Sigmoid colon (tissue), 4 donors: ENCODE measurements at regions not wholly inside any gene's neighbourhood (a gene's known extent, or its start where the extent isn't known, plus 50 kb on each side); places are given as distances from the start of the nearest gene placed in this dataset.

Experiments used
- EP300 ChIP-seq, 4 donors: sonication (generic); formaldehyde crosslinking; IDR thresholded peaks; one replicate each; pipeline ENCODE4 v1.6.1; 2017; ENCODE audit warnings: antibody characterized with exemption in 4 of 4
- POLR2A ChIP-seq, 2 donors: fragments of 450-650 bp; IDR thresholded peaks; one replicate each; pipeline ENCODE4 v1.6.1; 2016; ENCODE audit warnings: antibody characterized with exemption in 2 of 2, mild to moderate bottlenecking in 2 of 2, moderate library complexity in 2 of 2
- POLR2AphosphoS5 ChIP-seq, 4 donors: sonication (generic); formaldehyde crosslinking; IDR thresholded peaks; one replicate each; pipeline ENCODE4 v1.6.1; 2017; ENCODE audit warnings: antibody characterized with exemption in 4 of 4
- TF ChIP-seq, protein P1 (sequence below), 4 experiments: fragments of 450-650 bp in 3 of 4; fragments of 200-600 bp in 1 of 4; IDR thresholded peaks; one replicate each; pipeline ENCODE4 v1.5.1; 2016 to 2019; ENCODE audit warnings: antibody characterized with exemption in 4 of 4, mild to moderate bottlenecking in 3 of 4, moderate library complexity in 2 of 4

DNA sequence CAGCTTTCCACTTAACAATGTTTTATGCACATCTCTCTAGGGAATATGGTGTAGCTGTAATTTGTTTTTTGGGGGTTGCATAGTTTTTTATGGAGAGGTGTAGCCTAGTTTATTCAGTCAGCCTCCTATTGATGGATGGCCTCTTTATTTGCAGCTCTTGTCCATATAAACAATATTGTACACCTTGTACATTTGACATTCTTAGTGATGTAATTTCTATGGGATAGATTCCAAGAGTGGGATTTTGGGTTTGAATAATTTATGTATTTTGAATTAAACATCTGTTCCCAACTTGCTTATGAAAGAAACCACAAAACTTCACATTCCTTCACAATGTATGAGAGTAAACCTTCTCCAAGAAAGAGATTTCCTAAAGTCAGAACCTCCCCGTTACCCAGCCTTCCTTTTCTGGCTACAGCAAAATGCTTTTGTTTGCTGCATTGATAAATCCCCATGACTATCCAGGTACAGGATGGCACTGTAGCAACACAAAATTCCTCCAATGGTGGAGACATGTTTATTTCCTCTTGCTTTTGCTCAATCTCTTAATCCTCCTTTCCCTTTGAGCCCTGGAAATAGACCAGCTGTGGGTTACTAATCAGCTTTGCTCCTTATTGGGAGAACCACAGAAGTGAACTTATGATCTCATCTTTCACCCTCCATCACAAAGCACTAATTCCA is 58.4 kb upstream of the GALR1 start:
- TF ChIP-seq POLR2AphosphoS5 (IDR thresholded peaks at IDR 0.05) (peak in 3 of 4 donors; percentile 7 to 38 (median 10)), POLR2A (IDR thresholded peaks at IDR 0.05) (no peak), EP300 (IDR thresholded peaks at IDR 0.05) (no peak)
- TF ChIP-seq, protein P1, sequence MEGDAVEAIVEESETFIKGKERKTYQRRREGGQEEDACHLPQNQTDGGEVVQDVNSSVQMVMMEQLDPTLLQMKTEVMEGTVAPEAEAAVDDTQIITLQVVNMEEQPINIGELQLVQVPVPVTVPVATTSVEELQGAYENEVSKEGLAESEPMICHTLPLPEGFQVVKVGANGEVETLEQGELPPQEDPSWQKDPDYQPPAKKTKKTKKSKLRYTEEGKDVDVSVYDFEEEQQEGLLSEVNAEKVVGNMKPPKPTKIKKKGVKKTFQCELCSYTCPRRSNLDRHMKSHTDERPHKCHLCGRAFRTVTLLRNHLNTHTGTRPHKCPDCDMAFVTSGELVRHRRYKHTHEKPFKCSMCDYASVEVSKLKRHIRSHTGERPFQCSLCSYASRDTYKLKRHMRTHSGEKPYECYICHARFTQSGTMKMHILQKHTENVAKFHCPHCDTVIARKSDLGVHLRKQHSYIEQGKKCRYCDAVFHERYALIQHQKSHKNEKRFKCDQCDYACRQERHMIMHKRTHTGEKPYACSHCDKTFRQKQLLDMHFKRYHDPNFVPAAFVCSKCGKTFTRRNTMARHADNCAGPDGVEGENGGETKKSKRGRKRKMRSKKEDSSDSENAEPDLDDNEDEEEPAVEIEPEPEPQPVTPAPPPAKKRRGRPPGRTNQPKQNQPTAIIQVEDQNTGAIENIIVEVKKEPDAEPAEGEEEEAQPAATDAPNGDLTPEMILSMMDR (IDR thresholded peaks at IDR 0.05): no peak
